ENCODE measurements at regions not wholly inside any gene's neighbourhood (a gene's known extent, or its start where the extent isn't known, plus 50 kb on each side); places are given as distances from the start of the nearest gene placed in this dataset.

DNA sequence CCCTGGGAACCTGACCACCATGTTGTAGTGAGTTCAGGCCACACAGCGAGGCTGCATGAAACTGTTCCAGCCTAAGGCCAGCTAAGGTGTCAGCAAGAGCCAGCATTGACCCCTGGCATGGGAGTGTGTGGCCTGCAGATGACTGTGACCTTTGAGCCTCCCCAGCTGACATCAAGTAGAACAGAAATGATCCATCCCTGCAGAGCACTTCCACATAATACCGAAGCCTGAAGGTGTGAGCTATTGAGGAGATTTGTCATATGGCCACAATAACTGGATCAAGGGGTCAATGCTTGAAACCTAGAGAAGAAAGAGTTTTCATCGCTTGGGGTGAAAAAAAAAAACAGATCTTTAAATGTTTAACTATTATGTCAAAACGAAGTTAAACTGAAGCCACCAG is 207.3 kb upstream of the SOX11 start:
- TF ChIP-seq, protein P1, sequence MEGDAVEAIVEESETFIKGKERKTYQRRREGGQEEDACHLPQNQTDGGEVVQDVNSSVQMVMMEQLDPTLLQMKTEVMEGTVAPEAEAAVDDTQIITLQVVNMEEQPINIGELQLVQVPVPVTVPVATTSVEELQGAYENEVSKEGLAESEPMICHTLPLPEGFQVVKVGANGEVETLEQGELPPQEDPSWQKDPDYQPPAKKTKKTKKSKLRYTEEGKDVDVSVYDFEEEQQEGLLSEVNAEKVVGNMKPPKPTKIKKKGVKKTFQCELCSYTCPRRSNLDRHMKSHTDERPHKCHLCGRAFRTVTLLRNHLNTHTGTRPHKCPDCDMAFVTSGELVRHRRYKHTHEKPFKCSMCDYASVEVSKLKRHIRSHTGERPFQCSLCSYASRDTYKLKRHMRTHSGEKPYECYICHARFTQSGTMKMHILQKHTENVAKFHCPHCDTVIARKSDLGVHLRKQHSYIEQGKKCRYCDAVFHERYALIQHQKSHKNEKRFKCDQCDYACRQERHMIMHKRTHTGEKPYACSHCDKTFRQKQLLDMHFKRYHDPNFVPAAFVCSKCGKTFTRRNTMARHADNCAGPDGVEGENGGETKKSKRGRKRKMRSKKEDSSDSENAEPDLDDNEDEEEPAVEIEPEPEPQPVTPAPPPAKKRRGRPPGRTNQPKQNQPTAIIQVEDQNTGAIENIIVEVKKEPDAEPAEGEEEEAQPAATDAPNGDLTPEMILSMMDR (IDR thresholded peaks at IDR 0.05), result no peak
- TF ChIP-seq ZFX (IDR thresholded peaks at IDR 0.05; ENCODE audit: borderline replicate concordance), result no peak
